Panc1 (cell line): ENCODE measurements at regions not wholly inside any gene's neighbourhood (a gene's known extent, or its start where the extent isn't known, plus 50 kb on each side); places are given as distances from the start of the nearest gene placed in this dataset.

Experiments used
- ATAC-seq: fragments of 200-7000 bp; cut with Tn5 transposase; 2 replicates; pipeline ENCODE4 v1.9.1; 2020; ENCODE audit warnings: mild to moderate bottlenecking, moderate library complexity
- BruUV-seq: library from RNA; stranded (reverse); fragments of 400-500 nt; replicated peaks from 2 replicates; lab custom pipeline; 2021; lab: Mats Ljungman, UMichigan
- CTCF ChIA-PET: fragments of 300-600 bp; sonication (Branson Sonifier 250); formaldehyde crosslinking; loops from one replicate; lab custom pipeline; 2022; ENCODE audit warnings: antibody characterized with exemption; lab: Charles Lee
- POLR2A ChIA-PET: fragments of 300-600 bp; sonication (Branson Sonifier 250); formaldehyde crosslinking; loops from one replicate; lab custom pipeline; 2022; ENCODE audit warnings: antibody characterized with exemption; lab: Charles Lee
- DNase-seq: peaks from one replicate; pipeline ENCODE4 v3.0.0-alpha.2; 2010; ENCODE audit warnings: low read depth, low spot score
- H3K27ac ChIP-seq: 2 replicates; pipeline ENCODE4 v1.5.1; 2011; ENCODE audit warnings: mild to moderate bottlenecking, low read length, inconsistent platforms
- H3K27me3 ChIP-seq: fragments of 200-500 bp; sonication (Bioruptor generic); 2 replicates; pipeline ENCODE4 v1.6.0; 2014; ENCODE audit warnings: low read length, inconsistent platforms; ENCODE audit not compliant: control insufficient read depth, insufficient read depth
- H3K36me3 ChIP-seq: fragments of 200-500 bp; sonication (Bioruptor generic); 2 replicates; pipeline ENCODE4 v1.5.1; 2014; ENCODE audit warnings: inconsistent platforms, mild to moderate bottlenecking, low read length, moderate library complexity; ENCODE audit not compliant: control insufficient read depth, insufficient read depth
- H3K4me1 ChIP-seq: 2 replicates; pipeline ENCODE4 v1.5.1; 2011; ENCODE audit warnings: inconsistent platforms, mild to moderate bottlenecking, low read length, moderate library complexity; ENCODE audit not compliant: control insufficient read depth, insufficient read depth
- H3K4me3 ChIP-seq, 2 experiments: 2 replicates each; pipeline ENCODE4 v1.5.1; 2011 to 2012; ENCODE audit warnings: low read depth in 2 of 2, low read length in 2 of 2, mild to moderate bottlenecking in 2 of 2, inconsistent platforms in 1 of 2, moderate library complexity in 1 of 2
- H3K9me3 ChIP-seq: fragments of 200-500 bp; sonication (Bioruptor generic); 2 replicates; pipeline ENCODE4 v1.5.1; 2014; ENCODE audit warnings: low read depth, mild to moderate bottlenecking, inconsistent platforms, low read length, moderate library complexity; ENCODE audit not compliant: control insufficient read depth, insufficient read depth
- POLR2AphosphoS5 ChIP-seq: IDR thresholded peaks from 2 replicates; pipeline ENCODE4 v1.6.1; 2012; ENCODE audit warnings: mild to moderate bottlenecking, low read depth, low read length, moderate library complexity
- SIN3A ChIP-seq: IDR thresholded peaks from 2 replicates; pipeline ENCODE4 v1.6.1; 2012; ENCODE audit warnings: low read depth, mild to moderate bottlenecking, low read length, moderate library complexity, borderline replicate concordance; ENCODE audit not compliant: insufficient read depth
- TCF7L2 ChIP-seq: IDR thresholded peaks from 2 replicates; pipeline ENCODE4 v1.6.1; 2011; ENCODE audit warnings: mild to moderate bottlenecking, low read depth, low read length, inconsistent platforms
- in situ Hi-C: cut with HindIII; loops from 2 replicates; pipeline ENCODE4 v1.10.0; 2016; ENCODE audit warnings: low sequenced_read_pairs, low pct_unique_long_range_greater_than_20kb
- intact Hi-C: fragments of 100-400 bp; cut with micrococcal nuclease; formaldehyde crosslinking; loops from one replicate; pipeline ENCODE4 v1.10.0; 2022; ENCODE audit not compliant: unreplicated experiment
- TF ChIP-seq, protein P1 (sequence below), 2 experiments: IDR thresholded peaks; 2 replicates each; pipeline ENCODE4 v1.6.1; 2011 to 2012; ENCODE audit warnings: low read depth in 2 of 2, control low read depth in 1 of 2, low read length in 1 of 2, mild to moderate bottlenecking in 1 of 2, moderate library complexity in 1 of 2; ENCODE audit not compliant: insufficient read depth in 1 of 2
- TF ChIP-seq, protein P2 (sequence below): fragments of 450-650 bp; IDR thresholded peaks from 2 replicates; pipeline ENCODE4 v1.5.1; 2017; ENCODE audit warnings: mild to moderate bottlenecking

DNA sequence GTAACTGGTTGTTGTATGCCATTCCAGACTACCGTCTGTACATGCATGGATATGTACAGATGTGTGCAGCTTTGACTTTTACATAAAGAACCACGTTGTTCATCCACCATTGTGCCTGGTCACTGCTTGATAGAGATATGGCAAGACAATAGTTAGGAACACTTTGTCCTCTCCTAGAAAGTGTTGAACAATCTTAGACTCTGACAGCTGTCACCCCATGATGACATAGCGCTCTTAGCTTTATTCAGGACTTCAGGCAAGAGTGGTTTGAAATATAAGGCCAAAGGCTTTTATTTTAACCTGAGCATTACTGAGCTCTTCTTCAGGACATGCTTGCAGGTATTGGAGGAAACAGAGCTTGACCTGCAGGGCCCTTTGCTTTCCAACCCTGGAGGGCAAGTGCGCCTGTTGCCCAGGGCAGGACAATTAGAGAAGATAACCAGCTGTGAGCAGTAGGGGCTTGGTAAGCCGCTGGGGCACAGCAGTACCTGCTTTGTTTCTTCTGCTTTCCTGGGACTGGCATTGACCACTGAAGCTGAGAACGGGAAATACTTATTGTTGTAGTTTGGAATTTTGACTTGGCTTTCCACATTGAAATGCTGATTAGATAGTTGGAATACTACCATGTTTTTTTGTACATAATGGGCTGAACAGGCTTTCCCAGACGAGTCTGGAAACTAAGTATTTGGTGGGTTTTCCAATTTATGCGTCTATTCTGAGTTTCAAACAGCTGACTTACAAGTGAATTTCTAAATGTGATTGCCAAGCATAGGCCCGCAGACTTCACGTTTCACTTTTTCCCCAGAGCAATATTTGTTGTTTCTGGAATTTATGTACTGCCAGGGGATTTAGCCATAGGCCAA lies 51.1 kb downstream of the GARRE1 start:
- H3K27ac ChIP-seq, result no peak overlapping the region
- no peak overlapping the region for H3K4me3 ChIP-seq
- in situ Hi-C loops (no loop called here), intact Hi-C loops (no loop called here)
- ChIA-PET CTCF (no interaction called here), POLR2A (no interaction called here)
- H3K27me3 ChIP-seq, result no peaks in the 10 kb centered on the region
- DNase-seq (no peak), ATAC-seq (no peak)
- no TSS peak for BruUV-seq
- no peaks in the 10 kb centered on the region for H3K9me3 ChIP-seq
- no peaks in the 10 kb centered on the region for H3K36me3 ChIP-seq
- no peaks in the 10 kb centered on the region for H3K4me1 ChIP-seq
- TF ChIP-seq SIN3A (no peak), TCF7L2 (no peak)
- TF ChIP-seq, protein P1, sequence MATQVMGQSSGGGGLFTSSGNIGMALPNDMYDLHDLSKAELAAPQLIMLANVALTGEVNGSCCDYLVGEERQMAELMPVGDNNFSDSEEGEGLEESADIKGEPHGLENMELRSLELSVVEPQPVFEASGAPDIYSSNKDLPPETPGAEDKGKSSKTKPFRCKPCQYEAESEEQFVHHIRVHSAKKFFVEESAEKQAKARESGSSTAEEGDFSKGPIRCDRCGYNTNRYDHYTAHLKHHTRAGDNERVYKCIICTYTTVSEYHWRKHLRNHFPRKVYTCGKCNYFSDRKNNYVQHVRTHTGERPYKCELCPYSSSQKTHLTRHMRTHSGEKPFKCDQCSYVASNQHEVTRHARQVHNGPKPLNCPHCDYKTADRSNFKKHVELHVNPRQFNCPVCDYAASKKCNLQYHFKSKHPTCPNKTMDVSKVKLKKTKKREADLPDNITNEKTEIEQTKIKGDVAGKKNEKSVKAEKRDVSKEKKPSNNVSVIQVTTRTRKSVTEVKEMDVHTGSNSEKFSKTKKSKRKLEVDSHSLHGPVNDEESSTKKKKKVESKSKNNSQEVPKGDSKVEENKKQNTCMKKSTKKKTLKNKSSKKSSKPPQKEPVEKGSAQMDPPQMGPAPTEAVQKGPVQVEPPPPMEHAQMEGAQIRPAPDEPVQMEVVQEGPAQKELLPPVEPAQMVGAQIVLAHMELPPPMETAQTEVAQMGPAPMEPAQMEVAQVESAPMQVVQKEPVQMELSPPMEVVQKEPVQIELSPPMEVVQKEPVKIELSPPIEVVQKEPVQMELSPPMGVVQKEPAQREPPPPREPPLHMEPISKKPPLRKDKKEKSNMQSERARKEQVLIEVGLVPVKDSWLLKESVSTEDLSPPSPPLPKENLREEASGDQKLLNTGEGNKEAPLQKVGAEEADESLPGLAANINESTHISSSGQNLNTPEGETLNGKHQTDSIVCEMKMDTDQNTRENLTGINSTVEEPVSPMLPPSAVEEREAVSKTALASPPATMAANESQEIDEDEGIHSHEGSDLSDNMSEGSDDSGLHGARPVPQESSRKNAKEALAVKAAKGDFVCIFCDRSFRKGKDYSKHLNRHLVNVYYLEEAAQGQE (IDR thresholded peaks at IDR 0.05; ENCODE audit: insufficient read depth in 1 of 2, low read depth in 2 of 2, low read length in 1 of 2), result no peak

DNA sequence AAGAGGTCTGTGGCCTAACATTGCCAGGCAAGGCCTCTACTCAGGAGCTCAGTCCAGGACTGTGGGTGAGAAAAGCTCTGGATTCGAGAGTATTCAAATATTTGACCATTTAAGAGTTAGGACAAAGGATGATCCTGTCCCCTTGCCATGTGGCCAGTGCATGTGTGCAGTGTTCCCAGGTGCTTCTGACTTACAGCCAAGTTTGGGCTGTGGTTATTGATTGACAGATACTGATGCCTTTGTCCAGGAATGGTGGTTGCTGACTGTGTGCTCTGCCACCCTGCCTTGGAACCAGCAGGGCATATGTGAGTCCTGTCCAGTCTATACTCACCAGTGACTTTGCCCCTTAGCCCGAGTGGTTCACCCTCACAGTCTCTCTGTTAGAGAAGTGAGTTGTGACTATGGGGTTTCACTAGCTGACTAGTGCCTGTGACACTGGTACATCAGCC lies 51.9 kb downstream of the GARRE1 start:
- POLR2A ChIA-PET, result no interaction called here
- DNase-seq (no peak), ATAC-seq (no peak)
- no peaks in the 10 kb centered on the region for H3K27me3 ChIP-seq
- no peaks in the 10 kb centered on the region for H3K4me1 ChIP-seq
- H3K36me3 ChIP-seq, result no peaks in the 10 kb centered on the region
- intact Hi-C loops (no loop called here), in situ Hi-C loops (no loop called here)
- CTCF ChIA-PET, result no interaction called here
- BruUV-seq, result no TSS peak
- no peaks in the 10 kb centered on the region for H3K9me3 ChIP-seq
- TF ChIP-seq TCF7L2, result no peak
- TF ChIP-seq, protein P2, sequence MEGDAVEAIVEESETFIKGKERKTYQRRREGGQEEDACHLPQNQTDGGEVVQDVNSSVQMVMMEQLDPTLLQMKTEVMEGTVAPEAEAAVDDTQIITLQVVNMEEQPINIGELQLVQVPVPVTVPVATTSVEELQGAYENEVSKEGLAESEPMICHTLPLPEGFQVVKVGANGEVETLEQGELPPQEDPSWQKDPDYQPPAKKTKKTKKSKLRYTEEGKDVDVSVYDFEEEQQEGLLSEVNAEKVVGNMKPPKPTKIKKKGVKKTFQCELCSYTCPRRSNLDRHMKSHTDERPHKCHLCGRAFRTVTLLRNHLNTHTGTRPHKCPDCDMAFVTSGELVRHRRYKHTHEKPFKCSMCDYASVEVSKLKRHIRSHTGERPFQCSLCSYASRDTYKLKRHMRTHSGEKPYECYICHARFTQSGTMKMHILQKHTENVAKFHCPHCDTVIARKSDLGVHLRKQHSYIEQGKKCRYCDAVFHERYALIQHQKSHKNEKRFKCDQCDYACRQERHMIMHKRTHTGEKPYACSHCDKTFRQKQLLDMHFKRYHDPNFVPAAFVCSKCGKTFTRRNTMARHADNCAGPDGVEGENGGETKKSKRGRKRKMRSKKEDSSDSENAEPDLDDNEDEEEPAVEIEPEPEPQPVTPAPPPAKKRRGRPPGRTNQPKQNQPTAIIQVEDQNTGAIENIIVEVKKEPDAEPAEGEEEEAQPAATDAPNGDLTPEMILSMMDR, result no peak
- no peak for TF ChIP-seq SIN3A
- TF ChIP-seq, protein P1 (IDR thresholded peaks at IDR 0.05; ENCODE audit: insufficient read depth in 1 of 2, low read depth in 2 of 2, low read length in 1 of 2), result no peak
- TF ChIP-seq POLR2AphosphoS5, result no peak
- H3K27ac ChIP-seq, result no peak overlapping the region
- H3K4me3 ChIP-seq, result no peak overlapping the region
